Astrocyte (in vitro differentiated cells and primary cell): ENCODE measurements at regions not wholly inside any gene's neighbourhood (a gene's known extent, or its start where the extent isn't known, plus 50 kb on each side); places are given as distances from the start of the nearest gene placed in this dataset.

Source experiments
- CTCF ChIP-seq: IDR thresholded peaks from 2 replicates; pipeline ENCODE4 v1.5.1; 2011; ENCODE audit warnings: low read depth, mild to moderate bottlenecking, inconsistent platforms, low read length, moderate library complexity; ENCODE audit not compliant: insufficient read depth
- EZH2 ChIP-seq: IDR thresholded peaks from 2 replicates; pipeline ENCODE4 v1.6.1; 2012; ENCODE audit warnings: mild to moderate bottlenecking, low read length, inconsistent platforms; ENCODE audit not compliant: insufficient read depth

- TF ChIP-seq CTCF (no peak), EZH2 (no peak)
Observed at GRCh38 chr1:102252731-102253505, 256.2 kb upstream of the OLFM3 start.
